C4-2B (cell line): ENCODE measurements at regions not wholly inside any gene's neighbourhood (a gene's known extent, or its start where the extent isn't known, plus 50 kb on each side); places are given as distances from the start of the nearest gene placed in this dataset.

ENCODE experiments used
- ZFX ChIP-seq: fragments of 450-650 bp; IDR thresholded peaks from 2 replicates; pipeline ENCODE4 v1.6.1; 2017
- TF ChIP-seq, protein P1 (sequence below): fragments of 450-650 bp; conservative IDR thresholded peaks from 2 replicates; pipeline ENCODE4 v1.5.1; 2017; ENCODE audit warnings: mild to moderate bottlenecking

DNA sequence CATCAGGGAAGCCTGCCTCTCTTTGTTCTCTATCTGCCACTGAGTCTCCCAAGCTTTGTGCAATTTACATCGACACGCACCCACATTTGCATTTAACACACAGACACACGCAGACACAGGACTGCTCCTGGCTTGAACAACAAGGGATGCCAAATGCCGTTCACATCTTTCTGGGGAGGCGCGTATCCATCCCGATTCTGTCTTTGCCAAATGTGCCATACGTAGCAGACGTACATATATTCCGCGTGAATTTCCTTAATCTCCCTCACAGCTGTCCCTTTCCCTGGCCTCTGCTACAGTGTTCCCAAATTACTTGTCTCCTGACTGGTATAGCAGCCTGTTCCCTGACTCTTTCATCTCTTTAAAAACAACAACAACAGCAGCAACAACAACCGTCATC is 409.5 kb downstream of the MIAT start:
- no peak for TF ChIP-seq ZFX
- TF ChIP-seq, protein P1, sequence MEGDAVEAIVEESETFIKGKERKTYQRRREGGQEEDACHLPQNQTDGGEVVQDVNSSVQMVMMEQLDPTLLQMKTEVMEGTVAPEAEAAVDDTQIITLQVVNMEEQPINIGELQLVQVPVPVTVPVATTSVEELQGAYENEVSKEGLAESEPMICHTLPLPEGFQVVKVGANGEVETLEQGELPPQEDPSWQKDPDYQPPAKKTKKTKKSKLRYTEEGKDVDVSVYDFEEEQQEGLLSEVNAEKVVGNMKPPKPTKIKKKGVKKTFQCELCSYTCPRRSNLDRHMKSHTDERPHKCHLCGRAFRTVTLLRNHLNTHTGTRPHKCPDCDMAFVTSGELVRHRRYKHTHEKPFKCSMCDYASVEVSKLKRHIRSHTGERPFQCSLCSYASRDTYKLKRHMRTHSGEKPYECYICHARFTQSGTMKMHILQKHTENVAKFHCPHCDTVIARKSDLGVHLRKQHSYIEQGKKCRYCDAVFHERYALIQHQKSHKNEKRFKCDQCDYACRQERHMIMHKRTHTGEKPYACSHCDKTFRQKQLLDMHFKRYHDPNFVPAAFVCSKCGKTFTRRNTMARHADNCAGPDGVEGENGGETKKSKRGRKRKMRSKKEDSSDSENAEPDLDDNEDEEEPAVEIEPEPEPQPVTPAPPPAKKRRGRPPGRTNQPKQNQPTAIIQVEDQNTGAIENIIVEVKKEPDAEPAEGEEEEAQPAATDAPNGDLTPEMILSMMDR = no peak
